CD4-positive, alpha-beta T cell treated with Interleukin-21 for 1 hour (primary cell): ENCODE measurements at regions not wholly inside any gene's neighbourhood (a gene's known extent, or its start where the extent isn't known, plus 50 kb on each side); places are given as distances from the start of the nearest gene placed in this dataset.

Experiments
- DNase-seq: peaks from one replicate; pipeline ENCODE4 v3.0.0-alpha.2; 2020

DNA sequence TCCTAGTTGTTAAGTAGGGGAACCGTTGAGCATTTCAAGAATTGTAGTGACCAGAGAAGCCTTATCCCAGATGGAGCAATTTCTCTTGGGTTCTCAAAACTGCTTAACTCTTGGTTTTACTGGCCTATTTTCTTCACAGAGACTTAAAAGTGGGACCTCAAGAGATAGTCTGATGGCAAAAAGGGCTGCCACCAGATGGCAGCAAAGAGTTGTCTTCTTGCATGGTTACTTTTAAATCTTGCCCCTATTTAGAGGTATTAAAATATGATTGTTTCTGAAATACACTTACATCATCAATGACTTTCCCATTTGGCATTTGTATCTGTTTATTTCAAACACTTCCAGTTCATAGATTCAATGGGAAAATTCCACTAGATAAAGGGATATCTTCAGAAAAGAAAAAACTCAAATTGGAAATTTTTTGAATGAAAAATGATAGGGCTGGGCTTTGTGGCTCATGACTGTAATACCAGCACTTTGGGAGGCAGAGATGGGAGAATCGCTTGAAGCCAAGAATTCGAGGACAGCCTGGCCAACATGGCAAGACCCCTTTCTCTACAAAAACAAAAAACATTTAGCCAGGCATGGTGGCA lies 69.9 kb upstream of the CNTN1 start:
- DNase-seq, result peak; percentile 4

DNA sequence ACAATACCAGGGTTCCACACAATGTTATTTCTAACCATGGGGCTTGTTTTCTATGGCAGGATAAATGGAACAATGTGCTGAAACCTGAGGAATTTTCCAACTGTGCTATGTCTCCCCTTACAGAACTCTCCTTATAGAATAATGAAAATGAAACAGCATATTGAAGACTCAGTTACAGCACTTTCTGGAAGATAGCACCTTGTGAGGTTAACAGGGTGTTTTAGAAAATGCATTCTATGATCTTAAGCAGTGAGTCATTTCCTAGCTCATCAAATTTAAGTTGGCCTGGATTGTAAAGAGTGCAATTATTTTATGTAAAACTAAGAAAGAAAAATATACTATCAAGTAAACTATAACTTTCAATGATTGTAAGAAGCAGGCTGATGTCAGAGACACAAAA lies 60.1 kb upstream of the CNTN1 start:
- DNase-seq, result no peak

DNA sequence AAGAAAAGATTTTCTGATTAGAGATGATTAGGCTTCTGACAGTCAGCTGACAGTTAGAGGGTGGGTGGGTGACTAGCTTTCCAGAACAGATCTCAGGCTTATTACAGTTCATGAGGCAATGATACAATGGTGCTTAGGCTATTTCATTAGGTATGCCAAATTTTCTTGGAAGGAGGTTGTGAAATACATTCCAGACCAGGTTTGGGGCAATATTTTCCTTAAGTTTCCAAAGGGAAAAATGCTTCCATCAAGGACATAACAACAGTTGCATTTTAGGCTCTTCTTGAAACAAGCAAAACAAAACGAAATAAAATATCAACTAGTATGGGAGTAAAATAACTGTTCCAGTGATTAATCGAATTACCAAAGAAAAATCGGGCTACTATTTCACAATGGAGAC lies 59.3 kb upstream of the CNTN1 start:
- DNase-seq, result no peak

DNA sequence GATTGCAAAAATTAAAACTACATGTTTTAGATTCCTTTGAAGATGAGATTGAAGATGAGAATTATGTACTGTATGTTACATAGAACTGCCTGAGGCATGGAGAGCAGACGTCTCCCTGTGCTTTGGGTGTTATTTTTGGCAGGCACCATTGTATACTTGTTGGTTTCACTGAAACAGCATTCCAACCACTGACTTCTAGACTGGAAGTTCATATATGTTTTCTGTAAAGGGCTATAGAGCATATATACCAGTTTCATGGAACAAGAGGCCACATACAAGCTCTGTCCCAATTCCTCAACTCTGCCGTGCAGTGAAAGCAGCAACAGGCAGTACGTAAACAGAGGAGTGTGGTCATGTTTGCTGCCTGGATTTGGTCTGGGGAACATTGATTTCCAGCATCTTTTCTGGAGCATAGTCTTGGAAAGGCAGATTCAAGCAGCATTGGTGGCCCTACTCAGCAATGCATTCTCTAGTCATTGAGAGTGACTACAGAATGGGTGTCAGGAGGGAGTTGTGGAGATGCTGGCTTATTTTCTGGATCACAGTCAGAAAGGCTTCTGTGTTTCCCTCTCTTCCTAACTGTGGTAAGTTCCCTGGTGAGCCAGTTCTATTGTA lies 57.6 kb upstream of the CNTN1 start:
- DNase-seq, result no peak

DNA sequence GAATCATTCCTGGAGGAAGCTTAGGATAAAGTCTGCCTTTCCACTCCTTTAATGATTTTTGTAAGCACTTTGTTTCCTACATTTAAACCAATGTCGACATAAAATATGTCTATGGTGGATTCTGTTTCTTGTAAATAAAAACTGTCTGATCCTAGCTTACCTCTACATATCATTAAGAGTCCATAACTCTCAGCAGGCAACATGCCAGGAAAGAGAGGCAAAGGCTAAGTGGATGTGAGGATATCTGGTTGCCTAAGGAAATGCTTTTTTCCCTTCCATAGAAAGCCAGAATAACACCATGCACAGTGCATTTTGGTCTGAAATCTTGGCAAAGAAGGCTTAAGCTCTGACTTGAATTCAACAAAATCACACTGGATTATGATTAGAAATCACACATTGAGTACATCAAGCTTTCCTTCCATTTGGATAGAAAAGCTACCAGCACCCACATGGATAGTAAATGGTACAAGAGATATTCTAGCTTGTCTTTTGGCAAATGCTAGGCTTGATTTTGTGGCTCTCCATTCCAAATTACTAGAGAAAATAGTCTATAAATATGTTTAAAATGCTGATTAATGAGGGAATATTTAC lies 57.0 kb upstream of the CNTN1 start:
- no peak for DNase-seq
